Liver (tissue), 3 donors: ENCODE measurements at regions not wholly inside any gene's neighbourhood (a gene's known extent, or its start where the extent isn't known, plus 50 kb on each side); places are given as distances from the start of the nearest gene placed in this dataset.

ENCODE experiments used
- HNF4A ChIP-seq, 2 donors: conservative IDR thresholded peaks; 2 replicates each; pipeline ENCODE4 v1.6.1; 2016; ENCODE audit warnings: antibody characterized with exemption in 2 of 2, mild to moderate bottlenecking in 2 of 2
- JUND ChIP-seq, 2 donors: IDR thresholded peaks; 2 replicates each; pipeline ENCODE4 v1.6.1; 2016; ENCODE audit warnings: antibody characterized with exemption in 2 of 2
- RAD21 ChIP-seq, 2 donors: IDR thresholded peaks; 2 replicates each; pipeline ENCODE4 v1.6.1; 2016; ENCODE audit warnings: antibody characterized with exemption in 2 of 2, mild to moderate bottlenecking in 2 of 2
- TAF1 ChIP-seq: conservative IDR thresholded peaks from 2 replicates; pipeline ENCODE4 v1.6.1; 2016; ENCODE audit warnings: antibody characterized with exemption, mild to moderate bottlenecking
- YY1 ChIP-seq: IDR thresholded peaks from 2 replicates; pipeline ENCODE4 v1.6.1; 2016; ENCODE audit warnings: antibody characterized with exemption, mild to moderate bottlenecking
- TF ChIP-seq, protein P1 (sequence below): fragments of 150-350 bp; IDR thresholded peaks from 2 replicates; pipeline ENCODE4 v1.5.1; 2017; ENCODE audit warnings: improper control_type of control experiment, low read depth, low read length; ENCODE audit not compliant: missing input control
- TF ChIP-seq, protein P2 (sequence below): IDR thresholded peaks from 2 replicates; pipeline ENCODE4 v1.6.1; 2016; ENCODE audit warnings: antibody characterized with exemption, mild to moderate bottlenecking
- TF ChIP-seq, protein P3 (sequence below): IDR thresholded peaks from 2 replicates; pipeline ENCODE4 v1.6.1; 2016; ENCODE audit warnings: antibody characterized with exemption
- TF ChIP-seq, protein P4 (sequence below): IDR thresholded peaks from 2 replicates; pipeline ENCODE4 v1.6.1; 2016; ENCODE audit warnings: antibody characterized with exemption
- donor health status: healthy.
- donor health status: healthy.

DNA sequence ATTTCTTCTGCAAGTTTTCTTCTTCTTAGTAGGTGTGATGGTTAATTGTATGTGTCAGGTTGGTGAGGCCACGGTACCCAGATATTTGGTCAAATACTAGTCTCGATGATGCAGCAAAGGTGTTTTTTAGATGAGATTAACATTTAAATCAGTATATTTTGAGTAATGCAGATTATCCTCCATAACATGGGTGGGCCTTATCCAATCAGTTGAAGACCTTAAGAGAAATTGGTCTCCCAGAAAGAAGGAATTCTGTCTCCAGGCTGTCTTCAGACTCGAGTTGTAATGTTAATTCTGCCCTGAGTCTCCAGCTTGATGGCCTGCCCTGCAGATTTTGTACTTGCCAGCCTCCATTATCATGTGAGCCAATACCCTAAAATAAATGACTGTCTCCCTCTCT is 122.5 kb upstream of the TSPAN5 start:
- TF ChIP-seq, protein P1, sequence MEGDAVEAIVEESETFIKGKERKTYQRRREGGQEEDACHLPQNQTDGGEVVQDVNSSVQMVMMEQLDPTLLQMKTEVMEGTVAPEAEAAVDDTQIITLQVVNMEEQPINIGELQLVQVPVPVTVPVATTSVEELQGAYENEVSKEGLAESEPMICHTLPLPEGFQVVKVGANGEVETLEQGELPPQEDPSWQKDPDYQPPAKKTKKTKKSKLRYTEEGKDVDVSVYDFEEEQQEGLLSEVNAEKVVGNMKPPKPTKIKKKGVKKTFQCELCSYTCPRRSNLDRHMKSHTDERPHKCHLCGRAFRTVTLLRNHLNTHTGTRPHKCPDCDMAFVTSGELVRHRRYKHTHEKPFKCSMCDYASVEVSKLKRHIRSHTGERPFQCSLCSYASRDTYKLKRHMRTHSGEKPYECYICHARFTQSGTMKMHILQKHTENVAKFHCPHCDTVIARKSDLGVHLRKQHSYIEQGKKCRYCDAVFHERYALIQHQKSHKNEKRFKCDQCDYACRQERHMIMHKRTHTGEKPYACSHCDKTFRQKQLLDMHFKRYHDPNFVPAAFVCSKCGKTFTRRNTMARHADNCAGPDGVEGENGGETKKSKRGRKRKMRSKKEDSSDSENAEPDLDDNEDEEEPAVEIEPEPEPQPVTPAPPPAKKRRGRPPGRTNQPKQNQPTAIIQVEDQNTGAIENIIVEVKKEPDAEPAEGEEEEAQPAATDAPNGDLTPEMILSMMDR = no peak
- no peak for TF ChIP-seq YY1
- TF ChIP-seq RAD21 (IDR thresholded peaks at IDR 0.05) = no peak
- TF ChIP-seq HNF4A (conservative IDR thresholded peaks at IDR 0.05) = no peak
- TF ChIP-seq, protein P2, sequence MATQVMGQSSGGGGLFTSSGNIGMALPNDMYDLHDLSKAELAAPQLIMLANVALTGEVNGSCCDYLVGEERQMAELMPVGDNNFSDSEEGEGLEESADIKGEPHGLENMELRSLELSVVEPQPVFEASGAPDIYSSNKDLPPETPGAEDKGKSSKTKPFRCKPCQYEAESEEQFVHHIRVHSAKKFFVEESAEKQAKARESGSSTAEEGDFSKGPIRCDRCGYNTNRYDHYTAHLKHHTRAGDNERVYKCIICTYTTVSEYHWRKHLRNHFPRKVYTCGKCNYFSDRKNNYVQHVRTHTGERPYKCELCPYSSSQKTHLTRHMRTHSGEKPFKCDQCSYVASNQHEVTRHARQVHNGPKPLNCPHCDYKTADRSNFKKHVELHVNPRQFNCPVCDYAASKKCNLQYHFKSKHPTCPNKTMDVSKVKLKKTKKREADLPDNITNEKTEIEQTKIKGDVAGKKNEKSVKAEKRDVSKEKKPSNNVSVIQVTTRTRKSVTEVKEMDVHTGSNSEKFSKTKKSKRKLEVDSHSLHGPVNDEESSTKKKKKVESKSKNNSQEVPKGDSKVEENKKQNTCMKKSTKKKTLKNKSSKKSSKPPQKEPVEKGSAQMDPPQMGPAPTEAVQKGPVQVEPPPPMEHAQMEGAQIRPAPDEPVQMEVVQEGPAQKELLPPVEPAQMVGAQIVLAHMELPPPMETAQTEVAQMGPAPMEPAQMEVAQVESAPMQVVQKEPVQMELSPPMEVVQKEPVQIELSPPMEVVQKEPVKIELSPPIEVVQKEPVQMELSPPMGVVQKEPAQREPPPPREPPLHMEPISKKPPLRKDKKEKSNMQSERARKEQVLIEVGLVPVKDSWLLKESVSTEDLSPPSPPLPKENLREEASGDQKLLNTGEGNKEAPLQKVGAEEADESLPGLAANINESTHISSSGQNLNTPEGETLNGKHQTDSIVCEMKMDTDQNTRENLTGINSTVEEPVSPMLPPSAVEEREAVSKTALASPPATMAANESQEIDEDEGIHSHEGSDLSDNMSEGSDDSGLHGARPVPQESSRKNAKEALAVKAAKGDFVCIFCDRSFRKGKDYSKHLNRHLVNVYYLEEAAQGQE = no peak
- no peak for TF ChIP-seq TAF1
- TF ChIP-seq, protein P3, sequence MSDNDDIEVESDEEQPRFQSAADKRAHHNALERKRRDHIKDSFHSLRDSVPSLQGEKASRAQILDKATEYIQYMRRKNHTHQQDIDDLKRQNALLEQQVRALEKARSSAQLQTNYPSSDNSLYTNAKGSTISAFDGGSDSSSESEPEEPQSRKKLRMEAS = no peak
- TF ChIP-seq, protein P4, sequence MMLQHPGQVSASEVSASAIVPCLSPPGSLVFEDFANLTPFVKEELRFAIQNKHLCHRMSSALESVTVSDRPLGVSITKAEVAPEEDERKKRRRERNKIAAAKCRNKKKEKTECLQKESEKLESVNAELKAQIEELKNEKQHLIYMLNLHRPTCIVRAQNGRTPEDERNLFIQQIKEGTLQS = no peak
- TF ChIP-seq JUND (IDR thresholded peaks at IDR 0.05) = no peak
